GM19240 (cell line): ENCODE measurements at regions not wholly inside any gene's neighbourhood (a gene's known extent, or its start where the extent isn't known, plus 50 kb on each side); places are given as distances from the start of the nearest gene placed in this dataset.

Source experiments
- DNase-seq: peaks from one replicate; pipeline ENCODE4 v3.0.0; 2011; ENCODE audit warnings: low spot score; ENCODE audit not compliant: insufficient read length

GRCh38 chr17:14904386-14904785, 360.7 kb downstream of the PMP22 start:
- DNase-seq: no peak

GRCh38 chr17:14903854-14904253, 361.3 kb downstream of the PMP22 start:
- no peak for DNase-seq

- no peak for DNase-seq
Measured at GRCh38 chr17:14902803-14903202, 362.3 kb downstream of the PMP22 start.

- no peak for DNase-seq
Measured at GRCh38 chr17:14902297-14902696, 362.8 kb downstream of the PMP22 start.

- no peak for DNase-seq
Measured at GRCh38 chr17:14901376-14901775, 363.8 kb downstream of the PMP22 start.

- no peak for DNase-seq
Measured at GRCh38 chr17:14886200-14886739, 378.9 kb downstream of the PMP22 start.

GRCh38 chr17:14882131-14882530, 383.0 kb downstream of the PMP22 start:
- no peak for DNase-seq

- DNase-seq: no peak
Measured at GRCh38 chr17:14875557-14876412, 389.3 kb downstream of the PMP22 start.

GRCh38 chr17:14873996-14874395, 391.1 kb downstream of the PMP22 start:
- DNase-seq: no peak

- DNase-seq: no peak
Measured at GRCh38 chr17:14873540-14873939, 391.6 kb downstream of the PMP22 start.

GRCh38 chr17:14871921-14872320, 393.2 kb downstream of the PMP22 start:
- DNase-seq: no peak

- DNase-seq: no peak
Measured at GRCh38 chr17:14866266-14866665, 398.9 kb downstream of the PMP22 start.

GRCh38 chr17:14864127-14864526, 401.0 kb downstream of the PMP22 start:
- no peak for DNase-seq

GRCh38 chr17:14859542-14859941, 405.6 kb downstream of the PMP22 start:
- no peak for DNase-seq

- DNase-seq: no peak
Measured at GRCh38 chr17:14856176-14856575, 408.9 kb downstream of the PMP22 start.

- DNase-seq: no peak
Measured at GRCh38 chr17:14854691-14855090, 410.4 kb downstream of the PMP22 start.

- no peak for DNase-seq
Measured at GRCh38 chr17:14845591-14846281, 419.4 kb downstream of the PMP22 start.

GRCh38 chr17:14843086-14843795, 421.9 kb downstream of the PMP22 start:
- no peak for DNase-seq

- no peak for DNase-seq
Measured at GRCh38 chr17:14840616-14841231, 424.4 kb downstream of the PMP22 start.

- DNase-seq: no peak
Measured at GRCh38 chr17:14838567-14838966, 426.6 kb downstream of the PMP22 start.

- DNase-seq: no peak
Measured at GRCh38 chr17:14833201-14833785, 431.8 kb downstream of the PMP22 start.
